Body of pancreas (tissue), 4 donors: ENCODE measurements at regions not wholly inside any gene's neighbourhood (a gene's known extent, or its start where the extent isn't known, plus 50 kb on each side); places are given as distances from the start of the nearest gene placed in this dataset.

Experiments
- CTCF ChIP-seq, 7 experiments: fragments of 450-650 bp in 4 of 7; fragments of 200-600 bp in 3 of 7; sonication (generic) in 3 of 7; IDR thresholded peaks; one replicate each; pipeline ENCODE4 v1.5.1; 2016 to 2019; ENCODE audit warnings: antibody characterized with exemption in 7 of 7
- POLR2A ChIP-seq, 3 donors: fragments of 450-650 bp; IDR thresholded peaks; one replicate each; pipeline ENCODE4 v1.6.1; 2016; ENCODE audit warnings: antibody characterized with exemption in 3 of 3, mild to moderate bottlenecking in 2 of 3

GRCh38 chr14:85288041-85288440 lies 241.9 kb upstream of the FLRT2 start:
- no peak for TF ChIP-seq CTCF (IDR thresholded peaks at IDR 0.05)
- no peak for TF ChIP-seq POLR2A (IDR thresholded peaks at IDR 0.05)
